Stimulated activated CD8-positive, alpha-beta memory T cell treated with anti-CD3 and anti-CD28 coated beads, Interleukin-7, amount 100 ng/mL, for 4 hours (primary cell): ENCODE measurements at regions not wholly inside any gene's neighbourhood (a gene's known extent, or its start where the extent isn't known, plus 50 kb on each side); places are given as distances from the start of the nearest gene placed in this dataset.
"Not testable (repeated sequence)": the region's sequence is repeated elsewhere in the genome, so short reads cannot be mapped to it uniquely, and the experiment has no call there.

Experiments
- DNase-seq, 2 donors: peaks; one replicate each; pipeline ENCODE4 v3.0.0-alpha.2; 2020; ENCODE audit warnings: low read depth in 2 of 2

DNA sequence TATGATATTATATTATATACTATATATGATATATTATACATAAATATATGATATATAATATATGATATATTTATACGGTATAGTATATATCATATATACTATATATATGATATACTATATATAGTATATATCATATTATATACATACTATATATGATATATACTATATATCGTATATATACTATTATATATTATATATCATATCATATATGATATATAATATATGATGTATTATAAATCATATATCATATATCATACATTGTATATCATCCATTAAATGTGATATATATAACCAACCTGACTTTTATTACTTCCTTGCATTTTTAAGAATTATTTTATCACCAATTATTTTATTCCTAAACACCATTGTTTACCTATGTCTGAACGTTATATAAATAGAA is 146.6 kb upstream of the PRSS16 start:
- no peak for DNase-seq

DNA sequence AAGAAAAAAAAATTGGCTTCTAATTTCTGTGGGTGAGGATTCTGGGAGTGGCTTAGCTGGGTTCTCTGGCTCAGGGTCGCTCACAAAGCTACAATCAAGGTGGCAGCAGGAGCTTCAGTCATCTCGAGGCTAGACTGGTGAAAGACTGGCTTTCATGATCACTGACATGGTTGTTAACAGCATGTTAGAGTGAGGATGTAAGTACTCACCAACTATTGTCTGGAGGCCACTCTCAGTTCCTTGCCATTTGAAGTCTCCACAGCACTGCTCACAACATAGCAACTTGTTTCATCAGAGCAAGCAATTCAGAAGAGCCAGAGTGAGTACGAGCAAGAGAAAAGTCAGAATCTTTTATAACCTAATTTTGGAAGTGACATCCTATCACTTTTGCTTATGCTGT is 145.7 kb upstream of the PRSS16 start:
- DNase-seq = no peak

GRCh38 chr6:27106382-27106781 is 141.1 kb upstream of the PRSS16 start:
- DNase-seq = no peak

- no peak for DNase-seq
Observed at GRCh38 chr6:27111743-27112142, 135.8 kb upstream of the PRSS16 start.

DNA sequence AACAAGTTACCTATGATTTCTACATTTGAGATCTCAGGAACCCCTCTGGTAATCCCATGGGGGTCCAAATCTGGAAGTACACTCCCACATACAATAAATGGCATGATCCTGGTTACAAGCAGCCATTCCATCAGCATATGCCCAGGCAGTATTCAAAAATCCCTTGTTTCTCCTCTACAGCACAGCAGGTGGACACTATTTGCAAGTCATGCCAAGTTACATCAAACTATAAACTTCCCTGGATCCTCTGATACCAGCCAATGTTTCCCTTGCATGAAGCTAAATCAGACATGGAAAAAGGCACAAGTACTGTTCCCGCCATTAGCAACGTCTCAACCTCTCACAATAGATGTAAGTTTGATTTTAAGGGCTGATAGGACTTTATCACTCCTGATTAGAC is 134.5 kb upstream of the PRSS16 start:
- no peak for DNase-seq

- no peak for DNase-seq
Observed at GRCh38 chr6:27119329-27119728, 128.2 kb upstream of the PRSS16 start.

DNA sequence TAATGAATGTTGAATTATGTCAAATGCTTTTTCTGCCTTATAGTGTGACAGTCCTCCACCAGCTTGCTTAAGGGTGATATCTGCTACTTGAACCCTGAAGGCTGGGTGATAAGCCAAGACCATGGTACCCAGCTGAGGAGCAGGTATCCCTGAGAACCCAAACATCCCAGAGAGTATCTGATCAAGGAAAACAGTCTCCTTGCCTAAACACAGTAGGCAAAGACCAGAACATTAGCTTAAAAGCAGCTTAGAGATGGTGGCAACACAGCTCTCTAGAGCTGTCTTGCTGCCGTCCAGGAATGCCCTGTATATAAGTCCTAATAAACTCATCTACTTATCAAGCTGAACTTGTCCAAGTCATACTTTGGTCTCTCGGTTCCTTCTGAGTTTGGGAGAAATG is 127.7 kb upstream of the PRSS16 start:
- DNase-seq = no peak

GRCh38 chr6:27121640-27122039 is 125.9 kb upstream of the PRSS16 start:
- no peak for DNase-seq

- no peak for DNase-seq
Observed at GRCh38 chr6:27124252-27124657, 123.2 kb upstream of the PRSS16 start.

DNA sequence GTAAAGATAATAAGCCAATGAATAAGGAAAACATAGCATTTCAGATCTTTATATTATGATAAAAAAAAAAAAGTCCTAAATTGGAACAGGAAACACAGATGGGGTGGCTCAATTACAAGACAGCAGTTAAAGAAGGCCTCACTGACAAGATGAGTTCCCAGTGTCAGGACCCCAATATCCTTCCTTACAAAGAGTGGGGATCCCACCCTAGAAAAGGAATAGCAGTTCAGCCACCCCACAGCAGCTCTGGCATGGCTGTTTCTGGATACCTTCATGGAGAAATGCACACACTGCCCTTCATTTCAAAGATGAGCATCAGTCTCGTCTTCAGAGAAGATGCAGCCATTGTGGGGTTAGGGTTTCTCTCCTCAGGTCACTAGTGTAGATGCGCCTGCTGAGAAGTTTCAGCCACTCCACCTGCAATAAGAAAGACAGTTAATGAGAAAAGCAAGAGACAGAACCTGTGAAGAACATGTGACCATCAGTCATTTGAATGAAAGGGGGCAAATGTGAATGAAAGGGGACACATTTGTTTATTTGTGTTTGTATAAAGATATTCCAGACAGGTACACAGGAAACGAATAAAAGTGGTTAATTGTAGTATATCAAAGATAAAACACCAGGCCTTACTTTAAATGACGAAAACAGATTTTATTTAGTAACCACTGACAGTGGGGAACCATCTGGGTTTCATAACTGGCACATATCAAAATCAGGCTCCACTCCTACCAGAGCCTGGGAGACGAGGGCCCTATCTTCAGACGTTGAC is 121.3 kb upstream of the PRSS16 start:
- no peak for DNase-seq

DNA sequence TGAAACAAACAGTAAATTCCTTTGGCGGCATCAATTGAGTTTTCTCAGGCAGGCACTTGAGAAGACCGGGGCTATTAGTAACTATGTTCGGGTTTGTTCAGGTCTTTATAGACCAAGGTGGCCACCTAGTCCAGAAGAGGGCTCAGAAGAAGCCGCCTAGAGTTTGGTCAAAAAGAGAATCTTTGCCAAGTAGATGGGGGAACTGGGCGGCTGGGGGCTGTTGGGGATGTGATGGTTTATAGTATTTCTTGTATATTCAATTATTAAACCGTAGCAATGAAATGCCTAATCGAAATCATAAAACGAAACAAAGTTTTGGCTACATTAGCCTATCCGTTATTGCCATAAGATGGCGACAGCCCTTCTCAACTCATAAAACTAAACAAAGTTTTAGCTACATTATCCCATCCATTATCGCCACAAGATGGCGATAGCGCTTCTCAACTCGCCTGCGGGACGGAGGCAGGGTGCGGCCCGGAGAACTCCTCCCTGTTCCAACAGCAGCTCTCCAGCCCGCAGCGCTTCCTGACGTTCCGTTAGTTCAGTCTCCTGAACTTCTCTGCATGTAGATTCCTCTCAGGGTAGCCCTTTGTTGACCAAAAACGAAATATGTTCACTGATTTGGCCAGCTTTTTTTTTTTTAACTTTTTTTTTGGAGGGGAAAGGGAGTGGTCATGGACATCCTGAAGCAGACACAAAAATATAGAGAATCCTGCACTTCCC is 120.5 kb upstream of the PRSS16 start:
- peak; percentile 68 to 69 for DNase-seq

DNA sequence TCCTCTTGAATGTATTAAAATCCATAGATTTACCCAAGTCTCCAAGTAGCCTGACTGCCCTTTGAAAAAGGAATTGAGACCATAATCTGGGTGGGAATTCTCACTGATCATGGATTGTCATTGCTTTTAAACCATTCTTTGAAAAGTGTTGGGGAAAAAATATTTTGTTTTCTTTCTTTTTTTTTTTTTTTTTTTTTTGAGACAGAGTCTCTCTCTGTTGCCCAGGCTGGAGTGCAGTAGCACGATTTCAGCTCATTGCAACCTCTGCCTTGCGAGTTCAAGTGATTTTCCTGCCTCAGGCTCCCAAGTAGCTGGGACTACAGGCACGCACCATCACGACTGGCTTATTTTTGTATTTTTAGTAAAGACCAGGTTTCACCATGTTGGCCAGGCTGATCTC is 119.6 kb upstream of the PRSS16 start:
- DNase-seq = not testable (repeated sequence)

- DNase-seq = no peak
Observed at GRCh38 chr6:27128311-27129094, 119.0 kb upstream of the PRSS16 start.

GRCh38 chr6:27129095-27129815 is 118.2 kb upstream of the PRSS16 start:
- no peak for DNase-seq

GRCh38 chr6:27129917-27130316 is 117.6 kb upstream of the PRSS16 start:
- DNase-seq = no peak

GRCh38 chr6:27130668-27131428 is 116.7 kb upstream of the PRSS16 start:
- no peak for DNase-seq

DNA sequence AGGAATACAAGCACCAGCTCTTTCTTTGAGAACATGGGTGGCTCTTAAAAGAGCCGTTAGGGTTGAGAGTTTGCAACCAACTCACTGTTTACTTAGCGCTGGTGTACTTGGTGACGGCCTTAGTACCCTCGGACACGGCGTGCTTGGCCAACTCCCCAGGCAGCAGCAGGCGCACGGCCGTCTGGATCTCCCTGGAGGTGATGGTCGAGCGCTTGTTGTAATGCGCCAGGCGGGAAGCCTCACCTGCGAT is 115.3 kb upstream of the PRSS16 start:
- DNase-seq = not testable (repeated sequence)

GRCh38 chr6:27132532-27133280 is 114.8 kb upstream of the PRSS16 start:
- DNase-seq = peak; percentile 77 to 86

DNA sequence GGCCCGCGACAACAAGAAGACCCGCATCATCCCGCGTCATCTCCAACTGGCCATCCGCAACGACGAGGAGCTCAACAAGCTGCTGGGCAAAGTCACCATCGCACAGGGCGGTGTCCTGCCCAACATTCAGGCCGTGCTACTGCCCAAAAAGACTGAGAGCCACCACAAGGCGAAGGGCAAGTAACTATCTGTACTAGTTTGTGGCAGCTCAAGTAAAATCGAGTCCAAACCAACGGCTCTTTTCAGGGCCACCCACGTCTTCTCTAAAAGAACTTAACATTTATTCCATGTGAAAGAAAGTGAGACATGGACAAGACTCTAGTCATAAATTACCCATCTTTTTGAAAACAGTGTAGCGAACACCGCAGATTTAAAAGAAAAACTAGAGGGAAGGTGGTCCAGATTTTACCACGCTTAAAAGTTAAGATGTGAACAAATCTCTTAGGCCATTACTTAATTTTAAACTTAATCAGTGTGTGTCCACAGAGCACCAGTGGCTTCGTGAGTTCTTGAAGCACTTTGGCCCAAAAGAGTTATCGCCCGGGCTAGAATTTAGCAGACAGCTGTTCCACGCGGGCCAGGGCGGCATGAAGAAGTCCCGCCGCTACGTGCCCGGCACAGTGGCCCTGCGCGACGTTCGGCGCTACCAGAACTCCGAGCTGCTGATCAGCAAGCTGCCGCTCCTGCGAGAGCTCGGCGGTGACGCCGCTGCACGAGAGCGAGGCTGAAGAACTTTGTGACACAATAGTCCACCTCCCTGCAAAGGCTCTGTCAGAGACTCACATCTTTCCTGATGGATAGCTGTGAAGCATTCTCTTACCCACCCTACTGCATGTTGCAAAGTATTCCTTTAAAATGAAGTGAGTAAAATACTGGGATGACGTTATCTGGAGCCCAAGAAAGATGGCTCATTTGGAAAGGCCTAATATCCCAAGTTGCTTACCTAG is 113.9 kb upstream of the PRSS16 start:
- peak in 1 of 2 donors; percentile 64 for DNase-seq
